Skin of body (tissue), 1 donor: ENCODE measurements at regions not wholly inside any gene's neighbourhood (a gene's known extent, or its start where the extent isn't known, plus 50 kb on each side); places are given as distances from the start of the nearest gene placed in this dataset.
A peak's percentile ranks its signal among the peaks of the same experiment; 100 is the strongest.

Source experiments
- DNase-seq: peaks from one replicate; lab custom pipeline; 2025; lab: John Stamatoyannopoulos, UW

DNA sequence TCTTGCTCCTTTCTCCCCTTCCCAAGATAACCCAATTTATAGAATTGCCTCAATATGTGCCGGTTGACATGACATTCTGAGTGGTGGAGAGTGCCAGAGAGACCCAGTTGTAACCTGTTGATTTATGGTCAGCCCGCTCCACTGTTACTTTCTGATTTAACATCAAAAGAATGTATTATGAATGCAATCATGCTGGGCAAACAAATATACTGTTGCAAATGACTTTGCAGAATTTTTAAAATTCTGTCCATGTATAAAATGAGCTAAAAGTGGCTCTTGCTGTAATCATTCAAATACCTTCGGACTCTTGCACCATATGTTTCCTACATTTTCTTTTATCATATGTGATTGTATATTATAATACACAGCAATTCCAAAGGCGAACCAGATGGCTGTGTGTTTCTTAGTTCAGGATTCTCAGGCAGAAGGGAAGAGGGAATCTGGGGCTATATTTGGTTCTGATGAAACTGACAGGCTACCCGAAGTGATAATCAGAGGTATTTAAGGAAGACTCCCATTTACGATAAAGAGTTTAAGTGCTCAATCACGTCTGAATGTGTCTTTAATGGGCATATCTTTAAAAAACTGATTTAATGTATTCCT lies 131.7 kb downstream of the CLCN4 start:
- no peak for DNase-seq

- DNase-seq, result no peak
Observed at GRCh38 chrX:10296576-10296975, 139.8 kb downstream of the CLCN4 start.

DNA sequence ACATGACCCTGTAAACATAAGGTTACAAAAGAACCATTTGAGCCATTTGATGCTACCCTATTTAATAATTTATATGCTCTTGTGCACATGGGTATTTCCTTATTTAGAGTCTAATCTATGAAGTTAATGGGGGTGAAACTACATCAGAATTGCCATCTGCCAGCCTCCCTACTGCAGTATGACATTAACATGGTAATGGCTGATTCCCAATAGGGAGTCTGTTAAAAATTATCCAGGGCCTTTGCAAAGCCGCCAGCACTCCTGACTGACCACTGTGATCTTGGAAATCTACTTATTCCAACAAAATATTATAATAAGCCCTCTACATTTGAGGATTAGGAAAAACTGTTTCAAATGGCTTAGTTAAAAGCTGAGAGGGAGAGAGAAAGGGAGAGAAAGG lies 153.7 kb downstream of the CLCN4 start:
- no peak for DNase-seq

DNA sequence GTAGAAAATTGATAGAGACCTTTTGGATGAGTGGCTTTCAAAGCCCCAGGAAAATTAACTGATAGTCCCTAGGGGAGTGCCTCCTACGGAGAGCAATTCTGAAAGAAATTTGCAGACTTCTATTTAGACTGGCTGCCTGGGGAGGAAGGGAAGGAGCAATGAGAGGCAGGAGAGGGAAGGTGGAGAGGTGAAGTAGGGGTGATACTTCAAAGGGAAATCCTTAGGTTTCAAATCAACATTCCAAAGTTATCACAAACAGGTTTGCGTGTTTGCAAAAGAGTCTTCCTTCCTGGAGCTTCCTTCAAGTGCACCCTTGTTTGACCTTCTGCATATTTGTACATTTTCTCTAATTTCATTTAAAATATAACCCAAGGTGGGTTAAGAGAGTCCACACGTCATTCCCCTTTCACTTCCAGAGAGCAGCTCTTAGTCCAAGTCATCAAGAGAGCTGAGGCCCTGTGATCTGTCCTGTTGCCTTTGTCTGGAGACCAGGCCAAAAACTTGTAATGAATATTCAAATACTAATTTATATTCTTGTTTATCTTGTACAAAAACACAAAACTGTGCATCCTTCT lies 157.8 kb downstream of the CLCN4 start:
- no peak for DNase-seq

GRCh38 chrX:10325611-10326010 lies 168.8 kb downstream of the CLCN4 start:
- peak; percentile 30 for DNase-seq

- no peak for DNase-seq
Observed at GRCh38 chrX:10326578-10326977, 169.8 kb downstream of the CLCN4 start.

- no peak for DNase-seq
Observed at GRCh38 chrX:10327651-10328050, 170.9 kb downstream of the CLCN4 start.

DNA sequence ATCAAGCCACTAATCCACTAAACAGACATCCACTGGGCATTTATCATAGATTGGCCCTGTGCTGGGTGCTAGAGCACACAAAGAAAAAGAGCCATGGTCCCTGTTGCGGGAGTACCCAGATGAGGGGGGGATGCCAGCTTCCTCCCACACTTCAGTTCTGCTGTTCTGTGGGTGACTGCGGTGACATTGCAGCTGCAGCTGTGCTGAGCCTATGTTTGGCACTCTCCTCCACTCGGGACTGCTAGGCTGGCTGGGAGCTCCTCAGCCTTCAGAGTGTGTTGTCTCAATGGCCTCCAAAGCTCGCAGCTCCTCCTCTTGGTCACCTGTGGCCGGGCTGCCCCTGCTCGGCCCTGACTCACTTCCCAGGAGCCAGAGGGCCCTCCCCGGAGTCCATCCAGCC lies 173.2 kb downstream of the CLCN4 start:
- no peak for DNase-seq

- no peak for DNase-seq
Observed at GRCh38 chrX:10341309-10341708, 184.5 kb downstream of the CLCN4 start.

- DNase-seq, result no peak
Observed at GRCh38 chrX:10350221-10350620, 193.4 kb downstream of the CLCN4 start.

GRCh38 chrX:10350981-10351380 lies 194.2 kb downstream of the CLCN4 start:
- no peak for DNase-seq

DNA sequence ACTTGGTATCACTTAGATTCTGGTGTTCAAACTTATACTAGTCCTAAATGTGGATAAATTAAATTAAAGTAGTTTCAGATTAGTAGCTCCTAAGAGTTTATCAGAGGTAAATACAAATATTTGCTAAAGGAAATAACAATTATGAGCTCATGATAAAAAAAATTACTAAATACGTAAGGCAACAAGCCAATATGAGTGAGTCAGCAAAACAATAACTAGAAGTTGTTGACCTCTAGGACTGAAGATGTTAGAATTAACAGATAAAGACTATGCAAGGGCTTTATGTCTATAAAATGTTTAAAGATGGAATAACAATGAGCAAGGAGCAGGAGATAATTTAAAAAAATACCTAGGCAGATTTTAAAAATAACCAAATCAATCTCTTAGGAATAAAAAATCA lies 195.8 kb downstream of the CLCN4 start:
- DNase-seq, result no peak

GRCh38 chrX:10356979-10357378 lies 200.2 kb downstream of the CLCN4 start:
- DNase-seq, result no peak

DNA sequence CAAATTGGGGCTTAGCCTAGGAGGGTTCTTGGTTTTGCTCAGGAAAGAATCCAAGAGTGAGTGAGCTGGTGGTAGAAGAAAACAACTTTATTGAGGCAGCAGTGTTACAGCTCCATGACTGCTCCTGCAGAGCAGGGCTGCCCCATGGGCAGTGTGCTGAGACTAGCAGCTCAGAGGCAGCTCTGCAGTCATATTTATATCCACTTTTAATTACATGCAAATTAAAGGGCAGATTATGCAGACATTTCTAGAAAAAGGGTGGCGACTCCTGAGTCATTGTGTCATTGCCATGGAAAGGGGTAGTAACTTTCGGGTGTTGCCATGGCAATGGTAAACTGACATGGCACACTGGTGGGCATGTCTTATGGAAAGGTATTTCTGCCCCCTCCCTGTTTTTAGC lies 202.2 kb downstream of the CLCN4 start:
- DNase-seq, result no peak

DNA sequence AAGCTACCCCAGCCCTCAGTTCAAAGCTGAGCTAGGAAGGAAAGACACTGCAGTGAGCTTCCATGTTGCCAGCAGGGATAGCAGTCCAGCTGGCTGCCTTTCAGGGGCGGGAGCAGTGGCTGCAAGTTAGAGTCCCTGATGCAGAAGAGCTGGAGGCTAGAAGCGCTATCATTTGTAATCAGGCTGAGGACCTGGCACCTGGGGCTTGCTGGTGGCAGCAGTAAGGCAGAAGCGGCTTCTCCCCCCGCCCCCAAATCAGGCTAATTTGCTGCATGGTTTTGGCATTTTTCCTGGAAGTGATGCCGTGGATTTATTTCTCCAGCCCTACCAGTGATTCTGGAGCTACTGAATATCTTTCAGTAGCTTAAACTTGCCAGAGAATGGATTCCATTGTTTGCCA lies 203.3 kb downstream of the CLCN4 start:
- DNase-seq, result peak; percentile 5

GRCh38 chrX:10365532-10366265 lies 208.9 kb downstream of the CLCN4 start:
- DNase-seq, result no peak

GRCh38 chrX:10367406-10367805 lies 210.6 kb downstream of the CLCN4 start:
- peak; percentile 37 for DNase-seq

DNA sequence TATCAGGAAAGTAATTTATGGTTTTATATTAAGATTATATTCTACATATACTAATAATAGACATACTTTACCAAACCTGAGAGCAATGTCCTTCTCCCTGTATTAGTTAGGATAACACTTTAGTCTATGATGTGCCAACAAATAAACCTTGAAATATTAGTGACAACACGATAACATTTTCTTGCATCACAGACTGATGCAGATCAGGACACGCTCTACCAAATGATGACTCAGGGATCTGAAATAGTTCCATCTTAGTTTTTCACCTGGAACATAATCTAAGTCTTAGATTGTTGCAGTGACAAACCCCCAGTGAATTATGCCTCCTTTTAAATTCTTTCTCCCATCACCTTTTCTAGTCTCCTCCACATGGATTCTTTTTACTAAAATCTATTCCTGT lies 214.2 kb downstream of the CLCN4 start:
- no peak for DNase-seq

DNA sequence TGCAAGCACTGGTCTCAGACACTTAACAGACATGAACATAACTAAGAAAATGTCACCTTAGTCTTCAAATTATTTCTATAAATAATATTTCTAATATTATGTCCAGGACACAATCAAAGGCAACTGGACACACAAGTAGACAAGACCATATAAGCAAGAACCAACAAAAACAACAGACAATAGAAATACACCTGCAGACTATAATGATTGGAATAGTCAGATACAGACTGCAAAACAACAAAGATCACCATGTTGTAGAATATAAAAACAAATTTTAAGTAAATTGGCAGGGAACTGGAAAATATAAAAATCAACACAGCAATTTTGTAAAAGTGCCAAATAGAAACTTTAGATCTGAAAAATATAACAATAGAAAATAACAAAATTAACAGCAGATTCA lies 220.7 kb downstream of the CLCN4 start:
- no peak for DNase-seq

DNA sequence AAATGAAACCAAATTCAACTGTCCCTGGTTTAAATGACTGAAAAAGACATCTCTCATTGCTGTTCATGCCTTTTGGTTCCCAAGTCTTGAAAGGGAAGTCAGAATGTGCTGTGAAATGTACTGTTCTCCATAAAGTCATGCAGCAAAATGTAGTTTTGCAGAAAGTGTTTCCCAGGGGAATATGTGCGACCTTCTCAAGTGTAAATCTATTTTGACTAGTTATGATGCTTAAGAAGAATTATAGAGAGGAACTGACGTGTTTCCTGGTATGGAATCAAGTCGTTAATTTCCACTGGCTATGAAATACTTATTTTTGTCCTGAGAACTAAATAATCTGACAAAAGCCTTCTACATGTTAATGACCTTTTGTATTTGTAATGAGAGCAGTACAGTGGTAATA lies 223.1 kb downstream of the CLCN4 start:
- peak; percentile 67 for DNase-seq

DNA sequence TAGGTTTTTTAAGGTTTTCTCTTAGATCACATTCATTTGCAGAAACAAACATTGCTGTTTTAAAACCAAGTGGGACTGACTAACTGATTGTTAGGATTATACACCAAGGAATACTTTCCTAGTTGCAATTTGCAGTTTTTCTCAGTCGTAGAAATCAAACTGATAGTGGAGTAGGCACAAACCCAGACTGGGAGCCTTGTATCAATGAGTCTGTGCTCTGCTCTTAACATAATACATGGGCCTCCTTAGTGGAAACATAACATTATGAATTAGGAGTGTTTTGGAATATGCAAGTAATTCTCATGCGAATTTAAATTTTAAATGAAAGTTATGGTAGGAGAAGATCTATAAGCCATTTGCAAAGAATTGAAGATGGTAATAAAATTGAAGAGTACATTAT lies 223.5 kb downstream of the CLCN4 start:
- DNase-seq, result no peak

- peak; percentile 2 for DNase-seq
Observed at GRCh38 chrX:10381193-10381592, 224.4 kb downstream of the CLCN4 start.

DNA sequence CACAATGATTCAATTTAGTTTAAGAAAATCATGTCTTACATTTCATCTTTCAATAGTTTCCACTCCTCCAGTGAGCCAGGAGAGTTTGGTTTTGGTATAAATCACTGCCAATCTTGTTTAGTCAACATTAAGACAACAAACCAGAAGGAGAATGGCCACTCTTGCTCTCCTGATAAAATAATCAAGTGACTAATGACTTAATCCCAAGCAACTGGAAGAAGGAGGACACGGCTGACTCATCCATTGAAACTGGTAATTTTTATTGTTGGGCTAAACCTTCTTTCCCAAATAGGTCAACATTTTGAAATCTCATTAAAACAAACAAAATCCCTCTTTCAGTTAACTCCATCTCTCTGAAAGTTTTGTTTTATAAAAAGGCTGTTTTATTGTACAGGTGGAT lies 230.2 kb downstream of the CLCN4 start:
- DNase-seq, result no peak
